Neural progenitor cell (in vitro differentiated cells): ENCODE measurements at regions not wholly inside any gene's neighbourhood (a gene's known extent, or its start where the extent isn't known, plus 50 kb on each side); places are given as distances from the start of the nearest gene placed in this dataset.

Source experiments
- CTCF ChIP-seq: fragments of 200-600 bp; sonication (generic); IDR thresholded peaks from 2 replicates; pipeline ENCODE4 v1.5.1; 2017; ENCODE audit warnings: antibody characterized with exemption, mild to moderate bottlenecking
- EZH2 ChIP-seq: fragments of 200-600 bp; sonication (generic); IDR thresholded peaks from 2 replicates; pipeline ENCODE4 v1.6.1; 2017; ENCODE audit warnings: antibody characterized with exemption, mild to moderate bottlenecking, moderate library complexity
- EZH2phosphoT487 ChIP-seq: fragments of 200-600 bp; sonication (generic); IDR thresholded peaks from 2 replicates; pipeline ENCODE4 v1.6.1; 2017; ENCODE audit warnings: antibody characterized with exemption

GRCh38 chr9:90526386-90526785, 116.2 kb downstream of the DIRAS2 start:
- TF ChIP-seq CTCF (no peak), EZH2 (no peak), EZH2phosphoT487 (no peak)
